MCF 10A (cell line): ENCODE measurements at regions not wholly inside any gene's neighbourhood (a gene's known extent, or its start where the extent isn't known, plus 50 kb on each side); places are given as distances from the start of the nearest gene placed in this dataset.

Source experiments
- BruUV-seq: library from RNA; stranded (reverse); fragments of 400-500 nt; replicated peaks from 2 replicates; lab custom pipeline; 2021; lab: Mats Ljungman, UMichigan
- CTCF ChIA-PET: fragments of 300-600 bp; sonication (Branson Sonifier 250); formaldehyde crosslinking; extraction: SDS; loops from one replicate; lab custom pipeline; 2021; ENCODE audit warnings: antibody characterized with exemption, inconsistent platforms; lab: Yijun Ruan, JAX
- POLR2A ChIA-PET: fragments of 300-600, 350-650 bp; sonication (Branson Sonifier 250); formaldehyde crosslinking; extraction: SDS; loops from one replicate; lab custom pipeline; 2020; ENCODE audit warnings: antibody characterized with exemption, inconsistent platforms; lab: Yijun Ruan, JAX
- DNase-seq: peaks from one replicate; pipeline ENCODE4 v3.0.0-alpha.2; 2018; ENCODE audit not compliant: unreplicated experiment
- H3K27ac Mint-ChIP-seq: one replicate; pipeline ENCODE4 v1.8.0; 2022; ENCODE audit warnings: mild to moderate bottlenecking, low read depth, mixed read lengths; ENCODE audit not compliant: unreplicated experiment
- H3K27me3 Mint-ChIP-seq: one replicate; pipeline ENCODE4 v1.8.0; 2022; ENCODE audit warnings: mixed read lengths; ENCODE audit not compliant: insufficient read depth, unreplicated experiment
- H3K36me3 Mint-ChIP-seq: one replicate; pipeline ENCODE4 v1.8.0; 2022; ENCODE audit warnings: mild to moderate bottlenecking, moderate library complexity, mixed read lengths; ENCODE audit not compliant: insufficient read depth, unreplicated experiment
- H3K4me1 Mint-ChIP-seq: one replicate; pipeline ENCODE4 v1.8.0; 2022; ENCODE audit warnings: mixed read lengths; ENCODE audit not compliant: insufficient read depth, unreplicated experiment
- H3K4me3 Mint-ChIP-seq: one replicate; pipeline ENCODE4 v1.8.0; 2022; ENCODE audit warnings: mild to moderate bottlenecking, moderate library complexity, mixed read lengths; ENCODE audit not compliant: unreplicated experiment
- H3K9me3 Mint-ChIP-seq: one replicate; pipeline ENCODE4 v1.8.0; 2022; ENCODE audit warnings: mixed read lengths; ENCODE audit not compliant: unreplicated experiment
- intact Hi-C: fragments of 100-400 bp; cut with micrococcal nuclease; formaldehyde crosslinking; loops from 2 replicates; pipeline ENCODE4 v1.14.1; 2022
- TF ChIP-seq, protein P1 (sequence below): fragments of 200-600 bp; IDR thresholded peaks from one replicate; pipeline ENCODE4 v1.8.0; 2022; ENCODE audit warnings: antibody characterized with exemption, mild to moderate bottlenecking; ENCODE audit not compliant: unreplicated experiment

DNA sequence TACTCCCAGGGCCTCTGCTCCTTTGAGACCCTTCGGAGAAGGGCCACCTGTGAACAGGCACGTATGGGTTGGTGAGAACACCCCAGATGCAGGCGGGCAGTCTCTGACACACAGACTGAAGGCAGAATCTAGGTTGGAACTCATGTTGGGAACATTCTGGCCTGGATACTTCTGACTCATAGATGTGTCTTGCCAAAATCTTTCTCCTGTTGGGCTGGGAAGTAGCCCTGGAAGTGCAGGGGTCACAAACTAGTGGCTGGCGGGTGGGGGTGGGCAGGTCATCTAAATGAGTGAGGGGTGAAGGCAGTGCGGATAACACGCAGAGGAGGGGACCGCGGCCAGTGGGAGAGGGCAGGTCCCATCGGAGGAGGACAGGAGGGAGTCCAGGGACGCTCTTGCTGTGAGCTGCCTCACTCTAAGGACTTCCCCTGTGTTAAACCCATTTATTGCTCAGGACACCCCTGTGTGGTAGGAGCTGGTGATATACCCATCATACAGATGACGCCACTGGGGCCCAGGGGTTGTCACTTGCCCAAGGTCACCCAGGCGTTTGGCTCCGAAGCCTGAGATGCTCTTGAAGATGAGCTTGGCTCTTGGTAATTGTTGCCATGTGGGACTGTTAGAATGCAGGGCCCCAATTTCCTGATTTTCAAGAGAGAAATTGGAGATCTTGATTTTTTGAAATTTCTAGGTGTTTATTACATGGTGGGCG is 181.0 kb downstream of the PTPRU start:
- Mint-ChIP-seq H3K9me3 (peaks cover 13% of the 10 kb centered on the region), H3K36me3 (no peaks in the 10 kb centered on the region), H3K4me1 (peaks cover 24% of the 10 kb centered on the region), H3K27ac (peak overlapping the region; percentile 59), H3K4me3 (peak overlapping the region; percentile 20), H3K27me3 (peaks cover 2% of the 10 kb centered on the region)
- TF ChIP-seq, protein P1, sequence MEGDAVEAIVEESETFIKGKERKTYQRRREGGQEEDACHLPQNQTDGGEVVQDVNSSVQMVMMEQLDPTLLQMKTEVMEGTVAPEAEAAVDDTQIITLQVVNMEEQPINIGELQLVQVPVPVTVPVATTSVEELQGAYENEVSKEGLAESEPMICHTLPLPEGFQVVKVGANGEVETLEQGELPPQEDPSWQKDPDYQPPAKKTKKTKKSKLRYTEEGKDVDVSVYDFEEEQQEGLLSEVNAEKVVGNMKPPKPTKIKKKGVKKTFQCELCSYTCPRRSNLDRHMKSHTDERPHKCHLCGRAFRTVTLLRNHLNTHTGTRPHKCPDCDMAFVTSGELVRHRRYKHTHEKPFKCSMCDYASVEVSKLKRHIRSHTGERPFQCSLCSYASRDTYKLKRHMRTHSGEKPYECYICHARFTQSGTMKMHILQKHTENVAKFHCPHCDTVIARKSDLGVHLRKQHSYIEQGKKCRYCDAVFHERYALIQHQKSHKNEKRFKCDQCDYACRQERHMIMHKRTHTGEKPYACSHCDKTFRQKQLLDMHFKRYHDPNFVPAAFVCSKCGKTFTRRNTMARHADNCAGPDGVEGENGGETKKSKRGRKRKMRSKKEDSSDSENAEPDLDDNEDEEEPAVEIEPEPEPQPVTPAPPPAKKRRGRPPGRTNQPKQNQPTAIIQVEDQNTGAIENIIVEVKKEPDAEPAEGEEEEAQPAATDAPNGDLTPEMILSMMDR, result no peak
- intact Hi-C loops, result no loop called here
- ChIA-PET CTCF (no interaction called here), POLR2A (interaction anchor here (0.7 kb wide), 2 partner anchors 146 to 235 kb away, joined by 3 read pairs; no protein-coding TSS in a partner anchor)
- DNase-seq, result peak; percentile 60
- BruUV-seq, result no TSS peak

DNA sequence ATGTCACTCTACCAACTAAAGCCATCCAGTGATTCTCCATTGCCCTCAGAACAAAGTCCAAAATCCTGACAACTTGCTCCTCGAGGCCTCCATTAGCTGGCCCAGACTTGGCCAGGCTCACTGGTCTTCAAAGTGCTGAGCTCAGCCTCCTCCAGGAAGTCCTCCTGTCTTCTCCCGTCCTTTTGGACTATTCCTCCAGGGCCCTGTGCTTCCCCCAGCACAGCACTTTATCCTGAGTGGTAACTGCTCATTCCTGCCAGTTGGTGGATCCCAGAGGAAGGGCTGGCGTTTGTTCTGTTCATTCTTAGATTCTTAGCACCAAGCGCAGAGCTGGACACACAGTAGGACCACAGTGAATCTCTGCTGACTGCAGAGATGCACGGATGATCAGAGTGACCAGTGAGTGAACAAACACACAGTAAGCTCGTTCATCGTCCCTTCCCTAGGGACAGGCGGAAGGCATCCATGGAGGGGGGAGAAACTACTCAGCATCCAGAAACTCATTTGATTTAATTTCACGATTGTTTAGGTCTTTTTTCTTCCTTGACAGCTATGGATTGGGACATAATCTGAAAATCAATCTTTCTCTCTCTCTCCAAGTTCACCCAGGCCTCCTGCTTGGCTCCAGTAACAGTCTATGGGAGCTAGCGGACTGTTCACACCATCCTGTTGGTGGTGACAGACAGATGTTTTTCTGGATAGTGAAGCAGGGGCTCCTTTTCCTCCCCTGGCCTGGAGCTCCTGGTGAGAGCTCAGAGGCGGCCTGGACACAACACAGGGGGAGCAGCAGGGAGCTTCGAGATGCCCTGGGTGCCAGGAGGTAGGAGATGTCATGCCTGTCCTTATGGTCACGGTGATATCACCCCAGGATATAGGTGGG is 180.2 kb downstream of the PTPRU start:
- peak overlapping the region; percentile 20 for H3K4me3 Mint-ChIP-seq
- no peaks in the 10 kb centered on the region for H3K27me3 Mint-ChIP-seq
- TF ChIP-seq, protein P1, result no peak
- no peaks in the 10 kb centered on the region for H3K36me3 Mint-ChIP-seq
- peaks cover 24% of the 10 kb centered on the region for H3K4me1 Mint-ChIP-seq
- intact Hi-C loops, result no loop called here
- no TSS peak for BruUV-seq
- peak overlapping the region; percentile 59 for H3K27ac Mint-ChIP-seq
- DNase-seq, result no peak
- CTCF ChIA-PET, result interaction anchor here (0.5 to 1.2 kb wide), 2 partner anchors 180 to 498 kb away, joined by 3 read pairs; partner anchors contain the start of gene PTPRU
- POLR2A ChIA-PET, result interaction anchor here (0.6 kb wide), 1 partner anchor 441 kb away, joined by 4 read pairs; no protein-coding TSS in a partner anchor
- H3K9me3 Mint-ChIP-seq, result peaks cover 9% of the 10 kb centered on the region

DNA sequence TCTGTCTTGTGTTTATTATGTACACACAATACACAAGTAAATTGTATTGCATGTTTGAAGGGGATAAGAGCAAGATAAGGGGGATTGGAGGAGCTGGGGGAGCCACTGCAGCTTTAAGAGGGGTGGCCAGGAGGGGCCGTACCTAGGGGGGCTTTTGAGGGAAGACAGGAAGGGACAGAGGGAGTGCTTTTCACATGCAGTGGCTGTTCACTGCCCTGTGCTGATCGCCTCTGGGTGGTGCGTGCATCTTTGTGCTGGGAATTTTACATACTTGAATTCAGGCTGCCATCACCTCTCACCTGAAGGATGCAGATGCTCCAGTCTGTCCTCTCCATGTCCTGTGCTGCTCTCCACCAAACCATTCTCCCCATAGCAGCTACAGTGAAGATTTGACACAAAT is 179.5 kb downstream of the PTPRU start:
- Mint-ChIP-seq H3K9me3 (peaks cover 6% of the 10 kb centered on the region), H3K27ac (peak overlapping the region; percentile 59), H3K4me1 (peaks cover 24% of the 10 kb centered on the region), H3K36me3 (no peaks in the 10 kb centered on the region), H3K27me3 (no peaks in the 10 kb centered on the region), H3K4me3 (no peak overlapping the region)
- no TSS peak for BruUV-seq
- ChIA-PET POLR2A (no interaction called here), CTCF (interaction anchor here (1.2 kb wide), 1 partner anchor 179 kb away, joined by 3 read pairs; the partner anchor contains the start of gene PTPRU)
- intact Hi-C loops, result no loop called here
- TF ChIP-seq, protein P1, result no peak
- DNase-seq, result no peak
